Brain microvascular endothelial cell (primary cell): ENCODE measurements at regions not wholly inside any gene's neighbourhood (a gene's known extent, or its start where the extent isn't known, plus 50 kb on each side); places are given as distances from the start of the nearest gene placed in this dataset.
"Not testable (repeated sequence)": the region's sequence is repeated elsewhere in the genome, so short reads cannot be mapped to it uniquely, and the experiment has no call there.

Experiments used
- DNase-seq: peaks from one replicate; pipeline ENCODE4 v3.0.0-alpha.2; 2020
- H3K27ac ChIP-seq: fragments of 250-450 bp; sonication (Bioruptor Pico); 2 replicates; pipeline ENCODE4 v1.5.1; 2020; ENCODE audit warnings: mild to moderate bottlenecking, moderate library complexity
- H3K27me3 ChIP-seq: fragments of 250-450 bp; sonication (Bioruptor Pico); replicated peaks from 2 replicates; pipeline ENCODE4 v1.5.1; 2020; ENCODE audit warnings: mild to moderate bottlenecking
- H3K36me3 ChIP-seq: fragments of 250-450 bp; sonication (Bioruptor Pico); replicated peaks from 2 replicates; pipeline ENCODE4 v1.5.1; 2020; ENCODE audit warnings: mild to moderate bottlenecking
- H3K4me3 ChIP-seq: 2 replicates; pipeline ENCODE4 v1.5.1; 2011; ENCODE audit warnings: low read depth, mild to moderate bottlenecking, control low read depth, low read length, moderate library complexity
- in situ Hi-C: cut with HindIII; loops from 2 replicates; pipeline ENCODE4 v1.10.0; 2017; ENCODE audit warnings: low sequenced_read_pairs, low pct_ligation_motif_present
- TF ChIP-seq, protein P1 (sequence below): IDR thresholded peaks from 2 replicates; pipeline ENCODE4 v1.5.1; 2011; ENCODE audit warnings: low read depth, mild to moderate bottlenecking, moderate library complexity, low read length, control low read depth, inconsistent platforms; ENCODE audit errors: missing control alignments

DNA sequence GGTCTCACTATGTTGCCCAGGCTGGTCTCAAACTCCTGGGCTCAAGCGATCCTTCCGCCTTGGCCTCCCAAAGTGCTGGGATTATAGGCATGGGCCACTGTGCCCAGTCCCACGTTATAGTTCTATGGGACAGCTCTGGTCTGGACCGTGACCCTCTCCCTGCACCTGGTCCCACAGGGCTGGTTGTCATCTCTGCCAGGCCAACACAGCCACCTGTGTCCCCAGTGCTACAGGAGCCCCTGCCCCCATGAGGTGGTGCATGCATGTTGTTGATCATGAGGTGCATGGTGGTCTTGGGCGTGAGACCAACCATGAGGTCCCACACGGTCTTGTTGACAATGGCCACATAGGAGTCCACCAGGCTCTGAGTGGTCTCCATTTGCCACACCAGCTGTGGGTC is 51.0 kb upstream of the UBE2Q2 start:
- in situ Hi-C loops, H3K27me3 ChIP-seq, H3K36me3 ChIP-seq, DNase-seq, H3K27ac ChIP-seq, H3K4me3 ChIP-seq: not testable (repeated sequence)

GRCh38 chr15:75791337-75791713 is 51.9 kb upstream of the UBE2Q2 start:
- H3K27ac ChIP-seq = no peak overlapping the region
- TF ChIP-seq, protein P1, sequence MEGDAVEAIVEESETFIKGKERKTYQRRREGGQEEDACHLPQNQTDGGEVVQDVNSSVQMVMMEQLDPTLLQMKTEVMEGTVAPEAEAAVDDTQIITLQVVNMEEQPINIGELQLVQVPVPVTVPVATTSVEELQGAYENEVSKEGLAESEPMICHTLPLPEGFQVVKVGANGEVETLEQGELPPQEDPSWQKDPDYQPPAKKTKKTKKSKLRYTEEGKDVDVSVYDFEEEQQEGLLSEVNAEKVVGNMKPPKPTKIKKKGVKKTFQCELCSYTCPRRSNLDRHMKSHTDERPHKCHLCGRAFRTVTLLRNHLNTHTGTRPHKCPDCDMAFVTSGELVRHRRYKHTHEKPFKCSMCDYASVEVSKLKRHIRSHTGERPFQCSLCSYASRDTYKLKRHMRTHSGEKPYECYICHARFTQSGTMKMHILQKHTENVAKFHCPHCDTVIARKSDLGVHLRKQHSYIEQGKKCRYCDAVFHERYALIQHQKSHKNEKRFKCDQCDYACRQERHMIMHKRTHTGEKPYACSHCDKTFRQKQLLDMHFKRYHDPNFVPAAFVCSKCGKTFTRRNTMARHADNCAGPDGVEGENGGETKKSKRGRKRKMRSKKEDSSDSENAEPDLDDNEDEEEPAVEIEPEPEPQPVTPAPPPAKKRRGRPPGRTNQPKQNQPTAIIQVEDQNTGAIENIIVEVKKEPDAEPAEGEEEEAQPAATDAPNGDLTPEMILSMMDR = no peak
- peaks cover 5% of the 10 kb centered on the region for H3K27me3 ChIP-seq
- no peak for DNase-seq
- in situ Hi-C loops = no loop called here
- no peaks in the 10 kb centered on the region for H3K36me3 ChIP-seq
- H3K4me3 ChIP-seq = no peak overlapping the region

- peaks cover 10% of the 10 kb centered on the region for H3K27me3 ChIP-seq
- H3K4me3 ChIP-seq = no peak overlapping the region
- no peak for DNase-seq
- TF ChIP-seq, protein P1 = no peak
- H3K36me3 ChIP-seq = no peaks in the 10 kb centered on the region
- in situ Hi-C loops = no loop called here
- H3K27ac ChIP-seq = no peak overlapping the region
These were observed 52.5 kb upstream of the UBE2Q2 start for GRCh38 chr15:75790631-75791336.

- in situ Hi-C loops = no loop called here
- Histone ChIP-seq H3K4me3 (no peak overlapping the region), H3K27me3 (peaks cover 10% of the 10 kb centered on the region)
These were observed 56.7 kb upstream of the UBE2Q2 start for GRCh38 chr15:75786575-75786947.

DNA sequence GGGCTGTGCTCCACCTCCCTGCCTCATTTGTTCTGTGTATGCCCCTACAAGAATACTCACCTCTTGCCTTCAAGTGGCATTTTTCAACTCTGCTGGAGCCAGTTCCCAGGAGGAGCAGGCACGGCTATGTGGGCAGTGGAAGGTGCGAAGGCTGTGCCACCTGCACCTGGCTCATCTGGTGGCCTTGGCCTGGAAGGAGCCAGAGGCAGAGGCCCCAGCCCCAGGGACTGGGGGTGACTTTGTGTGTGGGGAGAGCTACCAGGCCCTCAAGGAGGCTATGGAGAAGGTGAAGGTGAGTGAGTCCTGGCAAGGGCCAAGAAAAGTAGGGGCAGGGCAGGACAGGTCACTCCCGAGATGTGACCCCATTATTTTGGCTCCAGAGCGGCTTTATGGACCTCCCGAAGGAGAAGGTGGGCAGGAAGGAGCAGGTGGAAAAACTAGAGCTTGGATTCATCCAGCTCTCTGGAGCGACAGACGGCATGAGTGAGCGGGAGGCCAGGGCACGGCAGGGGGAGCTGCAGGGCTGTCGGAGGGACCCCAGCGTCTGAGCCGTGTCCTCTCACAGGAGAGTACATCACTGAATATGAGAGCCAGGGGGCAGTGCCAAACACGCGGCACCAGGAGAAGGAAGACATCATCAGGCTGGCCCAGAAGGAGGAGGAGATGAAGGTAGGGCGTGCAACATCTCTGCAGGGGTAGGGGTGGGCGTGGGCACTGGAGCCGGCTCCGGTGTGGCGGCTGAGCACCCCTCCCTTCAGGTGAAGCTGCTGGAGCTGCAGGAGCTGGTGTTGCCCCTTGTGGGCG is 57.3 kb upstream of the UBE2Q2 start:
- in situ Hi-C loops = no loop called here
- no peaks in the 10 kb centered on the region for H3K36me3 ChIP-seq
- peaks cover 10% of the 10 kb centered on the region for H3K27me3 ChIP-seq
- DNase-seq = no peak
- H3K27ac ChIP-seq = no peak overlapping the region
- TF ChIP-seq, protein P1 = peak; percentile 49
- H3K4me3 ChIP-seq = no peak overlapping the region

More at GRCh38 chr15:75786575-75786947, 56.7 kb upstream of the UBE2Q2 start:
- H3K36me3 ChIP-seq = no peaks in the 10 kb centered on the region
- DNase-seq = no peak
- TF ChIP-seq, protein P1 = no peak
- no peak overlapping the region for H3K27ac ChIP-seq

DNA sequence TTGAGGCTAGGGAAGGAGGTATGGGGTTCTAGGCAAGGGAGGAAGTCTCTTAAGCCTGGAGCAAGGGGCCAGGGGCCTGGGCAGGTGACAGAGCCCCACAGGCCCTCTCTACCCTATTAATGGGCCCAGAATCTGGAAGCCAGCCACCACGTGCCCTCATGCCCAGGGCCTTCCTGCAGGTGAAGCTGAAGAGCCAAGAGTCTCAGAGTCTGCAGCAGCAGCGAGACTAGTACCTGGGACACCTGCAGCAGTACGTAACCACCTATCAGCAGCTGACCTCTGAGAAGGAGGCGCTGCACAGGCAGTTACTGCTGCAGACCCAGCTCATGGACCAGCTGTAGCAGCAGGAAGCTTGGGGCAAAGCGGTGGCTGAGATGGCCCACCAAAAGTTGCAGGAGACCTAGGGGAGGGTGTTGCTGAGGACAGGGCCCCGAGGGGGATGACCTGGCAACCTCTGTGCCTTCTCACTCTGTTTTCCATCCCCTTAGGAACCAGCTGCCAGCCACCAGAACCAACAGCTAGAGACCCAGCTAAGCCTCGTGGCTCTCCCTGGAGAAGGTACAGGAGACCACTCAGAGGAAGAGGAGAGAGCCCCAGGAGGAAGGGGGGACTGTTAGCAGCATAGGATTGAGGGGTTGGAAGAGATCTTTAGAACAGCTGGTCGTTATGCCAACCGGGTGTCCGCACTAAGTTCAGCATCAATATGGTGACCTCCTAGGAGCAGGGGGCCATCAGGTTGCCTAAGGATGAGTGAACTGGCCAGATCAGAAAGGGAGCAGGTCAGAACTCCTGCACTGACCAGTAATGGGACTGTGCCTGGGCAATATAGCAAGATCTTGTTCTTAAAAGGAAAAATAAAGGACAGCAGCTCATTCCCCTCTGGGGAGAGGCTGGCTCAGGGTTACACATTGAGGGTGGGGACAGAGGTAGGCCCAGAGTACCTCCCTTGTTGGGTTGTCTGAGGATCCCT is 58.5 kb upstream of the UBE2Q2 start:
- H3K27ac ChIP-seq, in situ Hi-C loops, H3K36me3 ChIP-seq, H3K4me3 ChIP-seq, DNase-seq: not testable (repeated sequence)
- peaks cover 10% of the 10 kb centered on the region for H3K27me3 ChIP-seq

- DNase-seq, in situ Hi-C loops, H3K27me3 ChIP-seq: not testable (repeated sequence)
These were observed 59.7 kb upstream of the UBE2Q2 start for GRCh38 chr15:75783566-75783965.

More at GRCh38 chr15:75783566-75783965, 59.7 kb upstream of the UBE2Q2 start:
- H3K36me3 ChIP-seq, H3K27ac ChIP-seq, H3K4me3 ChIP-seq: not testable (repeated sequence)
